ENCODE measurements at regions not wholly inside any gene's neighbourhood (a gene's known extent, or its start where the extent isn't known, plus 50 kb on each side); places are given as distances from the start of the nearest gene placed in this dataset.

GRCh38 chr17:70276906-70277305 is 107.6 kb downstream of the KCNJ2 start:
- H3K27ac ChIP-seq (ENCODE audit: control insufficient read depth, insufficient read depth, low read length), result no peak overlapping the region
- no peaks in the 10 kb centered on the region for H3K4me1 ChIP-seq (ENCODE audit: control insufficient read depth, extremely low read depth, insufficient read depth, low read length)
- dilution Hi-C loops (cut with MboI; ENCODE audit: extremely low pct_ligation_motif_present, low sequenced_read_pairs), result no loop called here
- H4K20me1 ChIP-seq (ENCODE audit: control insufficient read depth, extremely low read depth, insufficient read depth, low read length), result no peaks in the 10 kb centered on the region
- TF ChIP-seq CTCF (optimal IDR thresholded peaks at IDR 0.05 in 1 of 3, IDR thresholded peaks at IDR 0.05 in 1 of 3, conservative IDR thresholded peaks at IDR 0.05 in 1 of 3; ENCODE audit: extremely low read depth in 1 of 3, insufficient read depth in 2 of 3, low read length in 3 of 3) (no peak), EZH2 (IDR thresholded peaks at IDR 0.05; ENCODE audit: low read length) (no peak)
- H3K4me2 ChIP-seq (ENCODE audit: control insufficient read depth, extremely low read depth, insufficient read depth, low read depth, low read length), result no peak overlapping the region
- FAIRE-seq (no peak), DNase-seq (ENCODE audit: low read depth, low spot score) (no peak)
- no peak overlapping the region for H2AFZ ChIP-seq (ENCODE audit: control insufficient read depth, low read length)
- H3K4me3 ChIP-seq (ENCODE audit: control insufficient read depth in 2 of 3, extremely low read depth in 1 of 3, insufficient read depth in 2 of 3, low read depth in 1 of 3, low read length in 3 of 3), result no peak overlapping the region
- no peaks in the 10 kb centered on the region for H3K27me3 ChIP-seq (ENCODE audit: control insufficient read depth, extremely low read depth, insufficient read depth, low read length)
- no peaks in the 10 kb centered on the region for H3K9me3 ChIP-seq (ENCODE audit: control insufficient read depth, low read depth, low read length)
- no peak overlapping the region for H3K9ac ChIP-seq (ENCODE audit: control insufficient read depth, extremely low read depth, insufficient read depth, low read length)
- H3K9me1 ChIP-seq (ENCODE audit: control insufficient read depth, extremely low read depth, insufficient read depth, low read length), result no peaks in the 10 kb centered on the region
- H3K36me3 ChIP-seq (ENCODE audit: control insufficient read depth in 2 of 2, extremely low read depth in 1 of 2, insufficient read depth in 2 of 2, low read length in 2 of 2), result no peaks in the 10 kb centered on the region
- H3K79me2 ChIP-seq (ENCODE audit: control insufficient read depth, insufficient read depth, low read length), result no peaks in the 10 kb centered on the region

- H3K9me3 ChIP-seq (ENCODE audit: control insufficient read depth, low read depth, low read length), result no peaks in the 10 kb centered on the region
- H3K4me1 ChIP-seq (ENCODE audit: control insufficient read depth, extremely low read depth, insufficient read depth, low read length), result no peaks in the 10 kb centered on the region
- no peak overlapping the region for H3K9ac ChIP-seq (ENCODE audit: control insufficient read depth, extremely low read depth, insufficient read depth, low read length)
- no peaks in the 10 kb centered on the region for H4K20me1 ChIP-seq (ENCODE audit: control insufficient read depth, extremely low read depth, insufficient read depth, low read length)
- no peak for FAIRE-seq
- H3K4me2 ChIP-seq (ENCODE audit: control insufficient read depth, extremely low read depth, insufficient read depth, low read depth, low read length), result no peak overlapping the region
- no peak for DNase-seq (ENCODE audit: low read depth, low spot score)
- no peaks in the 10 kb centered on the region for H3K79me2 ChIP-seq (ENCODE audit: control insufficient read depth, insufficient read depth, low read length)
- no peak overlapping the region for H3K27ac ChIP-seq (ENCODE audit: control insufficient read depth, insufficient read depth, low read length)
- no peak overlapping the region for H2AFZ ChIP-seq (ENCODE audit: control insufficient read depth, low read length)
- dilution Hi-C loops (cut with MboI; ENCODE audit: extremely low pct_ligation_motif_present, low sequenced_read_pairs), result no loop called here
- TF ChIP-seq EZH2 (IDR thresholded peaks at IDR 0.05; ENCODE audit: low read length) (no peak), CTCF (optimal IDR thresholded peaks at IDR 0.05 in 1 of 3, IDR thresholded peaks at IDR 0.05 in 1 of 3, conservative IDR thresholded peaks at IDR 0.05 in 1 of 3; ENCODE audit: extremely low read depth in 1 of 3, insufficient read depth in 2 of 3, low read length in 3 of 3) (no peak)
- no peaks in the 10 kb centered on the region for H3K27me3 ChIP-seq (ENCODE audit: control insufficient read depth, extremely low read depth, insufficient read depth, low read length)
- no peaks in the 10 kb centered on the region for H3K9me1 ChIP-seq (ENCODE audit: control insufficient read depth, extremely low read depth, insufficient read depth, low read length)
- H3K36me3 ChIP-seq (ENCODE audit: control insufficient read depth in 2 of 2, extremely low read depth in 1 of 2, insufficient read depth in 2 of 2, low read length in 2 of 2), result no peaks in the 10 kb centered on the region
- no peak overlapping the region for H3K4me3 ChIP-seq (ENCODE audit: control insufficient read depth in 2 of 3, extremely low read depth in 1 of 3, insufficient read depth in 2 of 3, low read depth in 1 of 3, low read length in 3 of 3)
Observed at GRCh38 chr17:70278844-70279462, 109.6 kb downstream of the KCNJ2 start.

Measured in keratinocyte (primary cell).